Spleen (tissue), 7 donors: ENCODE measurements at regions not wholly inside any gene's neighbourhood (a gene's known extent, or its start where the extent isn't known, plus 50 kb on each side); places are given as distances from the start of the nearest gene placed in this dataset.

Experiments used
- POLR2A ChIP-seq, 3 donors: fragments of 450-650 bp; IDR thresholded peaks; one replicate each; pipeline ENCODE4 v1.5.1; 2017; ENCODE audit warnings: antibody characterized with exemption in 3 of 3, mild to moderate bottlenecking in 1 of 3
- TF ChIP-seq, protein P1 (sequence below), 11 experiments: fragments of 200-600 bp in 7 of 11; fragments of 450-650 bp in 4 of 11; sonication (generic) in 4 of 11; IDR thresholded peaks in 8 of 11; conservative IDR thresholded peaks in 3 of 11; 1 replicate in 7 of 11; 2 replicates in 4 of 11; pipeline versions ENCODE4 v1.4.0 to v1.8.0; 2016 to 2021; ENCODE audit warnings: antibody characterized with exemption in 11 of 11, inconsistent platforms in 4 of 11, mild to moderate bottlenecking in 1 of 11
- donor health status: DM: no; HTN: no; CAD: no; lungs with moderate emphysema.
- donor health status: DM: no; HTN: no; CAD: no.
- donor health status: DM: no; HTN: no; CAD: no.

DNA sequence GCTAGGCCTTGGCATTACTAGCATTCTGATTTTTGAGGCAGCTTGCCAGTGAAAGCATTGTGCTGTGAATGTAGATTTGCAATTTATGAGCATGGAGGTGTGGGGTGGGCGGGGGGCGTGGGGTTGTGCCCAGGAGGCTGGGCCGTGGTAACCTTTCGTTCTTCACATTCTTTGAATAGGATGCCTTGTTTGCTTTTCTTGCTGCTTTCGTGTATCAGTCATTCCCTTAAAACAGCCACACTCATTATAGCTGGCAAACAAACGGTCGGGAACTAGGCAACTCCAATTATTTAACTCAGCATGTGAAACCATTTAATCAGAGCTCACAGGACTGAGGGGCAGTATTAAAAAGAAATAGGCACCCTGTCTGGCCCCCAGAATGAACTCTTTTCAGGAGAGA lies 115.9 kb upstream of the PELI2 start:
- TF ChIP-seq, protein P1, sequence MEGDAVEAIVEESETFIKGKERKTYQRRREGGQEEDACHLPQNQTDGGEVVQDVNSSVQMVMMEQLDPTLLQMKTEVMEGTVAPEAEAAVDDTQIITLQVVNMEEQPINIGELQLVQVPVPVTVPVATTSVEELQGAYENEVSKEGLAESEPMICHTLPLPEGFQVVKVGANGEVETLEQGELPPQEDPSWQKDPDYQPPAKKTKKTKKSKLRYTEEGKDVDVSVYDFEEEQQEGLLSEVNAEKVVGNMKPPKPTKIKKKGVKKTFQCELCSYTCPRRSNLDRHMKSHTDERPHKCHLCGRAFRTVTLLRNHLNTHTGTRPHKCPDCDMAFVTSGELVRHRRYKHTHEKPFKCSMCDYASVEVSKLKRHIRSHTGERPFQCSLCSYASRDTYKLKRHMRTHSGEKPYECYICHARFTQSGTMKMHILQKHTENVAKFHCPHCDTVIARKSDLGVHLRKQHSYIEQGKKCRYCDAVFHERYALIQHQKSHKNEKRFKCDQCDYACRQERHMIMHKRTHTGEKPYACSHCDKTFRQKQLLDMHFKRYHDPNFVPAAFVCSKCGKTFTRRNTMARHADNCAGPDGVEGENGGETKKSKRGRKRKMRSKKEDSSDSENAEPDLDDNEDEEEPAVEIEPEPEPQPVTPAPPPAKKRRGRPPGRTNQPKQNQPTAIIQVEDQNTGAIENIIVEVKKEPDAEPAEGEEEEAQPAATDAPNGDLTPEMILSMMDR (IDR thresholded peaks at IDR 0.05 in 8 of 11, conservative IDR thresholded peaks at IDR 0.05 in 3 of 11): no peak
- no peak for TF ChIP-seq POLR2A (IDR thresholded peaks at IDR 0.05)
